BLaER1 (cell line): ENCODE measurements at regions not wholly inside any gene's neighbourhood (a gene's known extent, or its start where the extent isn't known, plus 50 kb on each side); places are given as distances from the start of the nearest gene placed in this dataset.

Source experiments
- H3K27ac ChIP-seq: shearing (Covaris generic); formaldehyde crosslinking; 2 replicates; pipeline ENCODE4 v1.8.1; 2022
- H3K27me3 ChIP-seq: shearing (Covaris generic); formaldehyde crosslinking; 2 replicates; pipeline ENCODE4 v1.8.1; 2022
- H3K36me3 ChIP-seq: shearing (Covaris generic); formaldehyde crosslinking; 2 replicates; pipeline ENCODE4 v1.8.1; 2022
- H3K4me1 ChIP-seq: shearing (Covaris generic); formaldehyde crosslinking; 2 replicates; pipeline ENCODE4 v1.8.1; 2022
- H3K4me2 ChIP-seq: shearing (Covaris generic); formaldehyde crosslinking; 2 replicates; pipeline ENCODE4 v1.8.1; 2022
- H3K4me3 ChIP-seq: shearing (Covaris generic); formaldehyde crosslinking; 2 replicates; pipeline ENCODE4 v1.8.1; 2022
- H3K9ac ChIP-seq: shearing (Covaris generic); formaldehyde crosslinking; 2 replicates; pipeline ENCODE4 v1.8.1; 2022
- H3K9me3 ChIP-seq: shearing (Covaris generic); formaldehyde crosslinking; 2 replicates; pipeline ENCODE4 v1.8.1; 2022
- H4K20me1 ChIP-seq: shearing (Covaris generic); formaldehyde crosslinking; 2 replicates; pipeline ENCODE4 v1.8.1; 2022
- Cebpa-rat ChIP-seq: shearing (Covaris generic); IDR thresholded peaks from 2 replicates; pipeline ENCODE4 v1.8.1; 2022

GRCh38 chr10:37584643-37585042, 272.8 kb downstream of the ZNF248 start:
- no peak overlapping the region for H3K27ac ChIP-seq
- H3K4me3 ChIP-seq, result no peak overlapping the region
- TF ChIP-seq Cebpa-rat, result no peak
- no peak overlapping the region for H3K4me2 ChIP-seq
- H3K27me3 ChIP-seq, result no peaks in the 10 kb centered on the region
- no peaks in the 10 kb centered on the region for H3K4me1 ChIP-seq
- no peaks in the 10 kb centered on the region for H3K36me3 ChIP-seq
- no peak overlapping the region for H3K9ac ChIP-seq
- no peaks in the 10 kb centered on the region for H3K9me3 ChIP-seq
- no peaks in the 10 kb centered on the region for H4K20me1 ChIP-seq

DNA sequence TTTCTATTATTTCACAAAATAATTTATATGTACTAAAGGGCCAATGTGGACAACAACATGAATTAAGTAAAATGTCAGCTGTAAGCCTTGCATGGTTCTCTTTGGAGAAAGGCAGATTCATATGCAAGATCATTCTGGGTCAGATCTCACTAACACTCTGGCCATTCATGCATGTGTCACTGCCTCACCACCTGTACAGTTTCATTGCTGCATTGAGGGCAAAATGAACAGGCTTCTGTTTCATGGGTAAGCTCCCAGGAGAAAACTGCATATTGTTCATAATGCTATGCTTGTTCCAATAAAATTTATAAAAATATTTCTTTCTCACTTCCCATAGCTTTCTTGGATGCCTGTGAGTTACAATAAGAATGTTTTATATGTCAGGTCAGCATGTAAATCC, 275.2 kb downstream of the ZNF248 start:
- Histone ChIP-seq H4K20me1 (no peaks in the 10 kb centered on the region), H3K4me2 (no peak overlapping the region), H3K36me3 (no peaks in the 10 kb centered on the region), H3K27ac (no peak overlapping the region), H3K9me3 (no peaks in the 10 kb centered on the region), H3K9ac (no peak overlapping the region), H3K27me3 (no peaks in the 10 kb centered on the region), H3K4me3 (no peak overlapping the region), H3K4me1 (no peaks in the 10 kb centered on the region)
- TF ChIP-seq Cebpa-rat, result no peak

DNA sequence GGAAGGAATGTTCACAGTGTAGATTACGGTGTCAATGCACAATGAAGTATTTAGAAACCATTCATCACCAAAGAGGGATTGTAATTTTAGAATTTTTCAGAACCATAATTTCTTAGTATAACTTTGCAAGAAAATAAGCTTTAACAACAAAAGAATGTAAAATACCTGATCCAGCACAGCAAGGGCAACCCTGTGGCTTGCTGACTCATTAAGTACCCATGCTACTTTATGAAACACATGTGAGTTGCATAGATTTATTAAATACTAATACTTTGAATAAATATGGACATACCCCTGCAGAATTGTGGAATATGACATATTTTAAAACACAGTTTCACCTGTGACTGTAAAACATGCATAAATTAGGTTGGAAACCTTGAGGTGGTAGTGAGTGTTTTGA, 281.3 kb downstream of the ZNF248 start:
- no peak overlapping the region for H3K4me3 ChIP-seq
- H3K27me3 ChIP-seq, result no peaks in the 10 kb centered on the region
- no peak overlapping the region for H3K9ac ChIP-seq
- TF ChIP-seq Cebpa-rat, result no peak
- no peaks in the 10 kb centered on the region for H3K36me3 ChIP-seq
- no peaks in the 10 kb centered on the region for H4K20me1 ChIP-seq
- H3K4me2 ChIP-seq, result no peak overlapping the region
- H3K27ac ChIP-seq, result no peak overlapping the region
- H3K4me1 ChIP-seq, result no peaks in the 10 kb centered on the region
- no peaks in the 10 kb centered on the region for H3K9me3 ChIP-seq

DNA sequence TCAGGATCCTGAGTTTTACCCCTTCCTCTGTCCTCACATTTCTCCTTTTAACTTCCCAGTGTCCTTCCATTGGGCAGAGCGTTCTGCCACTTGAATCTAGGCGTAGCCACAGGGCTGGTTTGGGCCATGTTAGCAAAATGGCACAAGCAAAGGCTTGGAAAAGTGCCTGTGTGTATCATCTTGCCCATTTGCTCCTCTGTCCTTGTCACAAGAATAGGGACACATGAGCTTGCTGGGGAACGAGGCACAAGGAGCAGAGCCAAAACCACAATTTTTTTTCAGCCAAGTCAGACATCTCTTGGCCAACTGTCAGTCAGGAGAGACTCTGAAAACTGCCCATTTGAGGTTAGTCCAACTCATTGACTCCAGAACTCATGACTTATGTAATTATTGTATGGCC, 285.2 kb downstream of the ZNF248 start:
- Histone ChIP-seq H3K4me2 (no peak overlapping the region), H3K9me3 (no peaks in the 10 kb centered on the region), H4K20me1 (no peaks in the 10 kb centered on the region), H3K27me3 (no peaks in the 10 kb centered on the region), H3K36me3 (no peaks in the 10 kb centered on the region), H3K4me1 (no peaks in the 10 kb centered on the region), H3K4me3 (no peak overlapping the region), H3K27ac (no peak overlapping the region), H3K9ac (no peak overlapping the region)
- no peak for TF ChIP-seq Cebpa-rat

DNA sequence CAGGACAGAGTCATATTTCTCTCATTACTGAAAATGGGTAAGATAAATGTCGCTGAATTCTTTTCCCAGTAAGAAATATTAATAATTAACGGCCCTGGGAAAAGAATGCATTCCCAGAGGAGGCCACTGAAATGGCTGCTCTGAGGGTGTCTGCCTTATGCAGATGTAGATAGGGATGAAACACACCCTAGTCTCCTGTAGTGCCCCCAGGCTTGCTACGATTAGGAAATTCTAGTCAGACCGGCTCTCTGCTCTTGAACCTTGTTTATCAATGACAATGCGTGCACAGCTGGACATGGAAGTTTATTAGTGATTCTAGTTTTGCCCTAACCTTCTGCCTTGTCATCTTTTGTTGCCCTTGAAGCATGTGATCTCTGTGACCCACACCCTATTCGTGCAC, 291.1 kb downstream of the ZNF248 start:
- Histone ChIP-seq H3K4me3 (no peak overlapping the region), H3K4me2 (no peak overlapping the region), H4K20me1 (no peaks in the 10 kb centered on the region), H3K9me3 (no peaks in the 10 kb centered on the region), H3K36me3 (no peaks in the 10 kb centered on the region), H3K4me1 (no peaks in the 10 kb centered on the region), H3K27ac (no peak overlapping the region), H3K9ac (no peak overlapping the region), H3K27me3 (no peaks in the 10 kb centered on the region)
- TF ChIP-seq Cebpa-rat, result no peak

DNA sequence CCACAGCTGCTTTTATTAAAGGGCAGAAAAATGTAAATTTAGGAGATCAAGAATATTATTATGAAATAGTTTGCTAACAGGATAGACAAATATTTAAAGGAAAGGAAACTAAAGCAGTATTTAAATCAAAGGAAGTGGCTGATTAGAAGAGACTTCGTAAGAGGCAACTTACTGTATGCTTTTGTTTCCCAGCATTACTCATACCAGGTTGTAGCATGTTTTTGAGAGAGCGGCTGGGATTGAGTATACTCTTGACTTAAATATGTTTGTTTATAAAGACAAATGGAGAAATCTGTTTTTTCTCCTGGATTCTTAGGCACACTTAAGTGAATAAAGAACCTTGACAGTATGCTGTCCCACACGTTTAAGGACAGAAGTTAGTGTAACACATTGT, 293.7 kb downstream of the ZNF248 start:
- H3K27me3 ChIP-seq, result no peaks in the 10 kb centered on the region
- no peak overlapping the region for H3K4me3 ChIP-seq
- H3K4me2 ChIP-seq, result no peak overlapping the region
- TF ChIP-seq Cebpa-rat, result no peak
- no peaks in the 10 kb centered on the region for H3K4me1 ChIP-seq
- H4K20me1 ChIP-seq, result no peaks in the 10 kb centered on the region
- H3K27ac ChIP-seq, result no peak overlapping the region
- H3K36me3 ChIP-seq, result no peaks in the 10 kb centered on the region
- no peaks in the 10 kb centered on the region for H3K9me3 ChIP-seq
- no peak overlapping the region for H3K9ac ChIP-seq

DNA sequence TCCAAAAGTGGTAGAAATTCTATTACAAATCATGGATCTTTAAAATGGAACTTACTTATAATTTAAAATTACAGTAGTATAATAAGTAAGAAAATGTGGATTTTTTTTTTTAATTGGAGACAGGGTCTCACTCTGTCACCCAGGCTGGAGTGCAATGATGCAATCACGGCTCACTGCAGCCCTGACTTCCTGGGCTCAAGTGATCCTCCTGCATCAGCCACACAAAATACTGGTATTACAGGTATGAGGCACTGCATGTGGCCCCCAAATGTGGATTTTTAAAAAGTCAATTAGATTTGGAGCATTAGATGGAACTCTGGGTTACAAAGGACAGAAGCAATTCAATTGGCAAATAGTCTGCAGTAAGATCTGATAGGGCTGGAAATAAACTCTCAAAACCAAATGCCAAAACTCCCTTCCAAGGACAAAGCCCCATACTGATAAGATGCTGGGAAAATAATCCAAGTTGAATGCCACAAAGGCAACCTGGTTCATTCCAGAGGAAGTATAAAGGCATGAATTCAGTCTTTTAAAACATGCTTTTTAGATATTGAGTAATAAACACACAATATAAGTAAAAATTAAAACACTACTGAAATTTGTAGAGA, 294.2 kb downstream of the ZNF248 start:
- Histone ChIP-seq H3K4me3 (no peak overlapping the region), H3K27me3 (no peaks in the 10 kb centered on the region), H3K36me3 (no peaks in the 10 kb centered on the region), H3K9ac (no peak overlapping the region), H3K27ac (no peak overlapping the region), H3K9me3 (no peaks in the 10 kb centered on the region), H3K4me2 (no peak overlapping the region), H4K20me1 (no peaks in the 10 kb centered on the region), H3K4me1 (no peaks in the 10 kb centered on the region)
- TF ChIP-seq Cebpa-rat, result no peak

DNA sequence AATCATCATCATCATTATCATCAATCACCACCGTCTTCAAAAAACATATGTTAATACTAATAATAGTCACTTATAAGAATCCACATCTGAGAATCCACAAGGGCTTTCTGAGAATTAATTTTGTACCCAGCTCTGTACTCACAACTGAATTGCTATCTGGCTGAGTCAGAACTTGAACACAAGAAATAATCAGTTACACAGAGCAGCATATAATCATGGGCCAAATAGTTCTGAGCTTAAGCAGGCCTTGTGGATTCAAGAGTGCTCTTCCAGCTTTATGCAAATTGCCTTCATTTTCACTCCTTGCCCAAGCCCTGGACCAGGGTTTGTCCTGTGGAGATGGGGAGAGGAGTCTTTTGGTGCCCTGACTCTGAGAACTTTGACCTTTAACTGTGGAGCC, 304.5 kb downstream of the ZNF248 start:
- Histone ChIP-seq H3K4me1 (no peaks in the 10 kb centered on the region), H3K9ac (no peak overlapping the region), H3K4me2 (no peak overlapping the region), H3K27me3 (no peaks in the 10 kb centered on the region), H3K9me3 (no peaks in the 10 kb centered on the region), H3K36me3 (no peaks in the 10 kb centered on the region), H3K4me3 (no peak overlapping the region), H4K20me1 (no peaks in the 10 kb centered on the region), H3K27ac (no peak overlapping the region)
- no peak for TF ChIP-seq Cebpa-rat

- H3K36me3 ChIP-seq, result no peaks in the 10 kb centered on the region
- H3K27ac ChIP-seq, result no peak overlapping the region
- H3K9me3 ChIP-seq, result no peaks in the 10 kb centered on the region
- H3K4me1 ChIP-seq, result no peaks in the 10 kb centered on the region
- H4K20me1 ChIP-seq, result no peaks in the 10 kb centered on the region
- no peak overlapping the region for H3K4me3 ChIP-seq
- H3K27me3 ChIP-seq, result no peaks in the 10 kb centered on the region
- no peak overlapping the region for H3K4me2 ChIP-seq
- H3K9ac ChIP-seq, result no peak overlapping the region
- TF ChIP-seq Cebpa-rat, result no peak
Measured at GRCh38 chr10:37549054-37549453, 308.4 kb downstream of the ZNF248 start.

DNA sequence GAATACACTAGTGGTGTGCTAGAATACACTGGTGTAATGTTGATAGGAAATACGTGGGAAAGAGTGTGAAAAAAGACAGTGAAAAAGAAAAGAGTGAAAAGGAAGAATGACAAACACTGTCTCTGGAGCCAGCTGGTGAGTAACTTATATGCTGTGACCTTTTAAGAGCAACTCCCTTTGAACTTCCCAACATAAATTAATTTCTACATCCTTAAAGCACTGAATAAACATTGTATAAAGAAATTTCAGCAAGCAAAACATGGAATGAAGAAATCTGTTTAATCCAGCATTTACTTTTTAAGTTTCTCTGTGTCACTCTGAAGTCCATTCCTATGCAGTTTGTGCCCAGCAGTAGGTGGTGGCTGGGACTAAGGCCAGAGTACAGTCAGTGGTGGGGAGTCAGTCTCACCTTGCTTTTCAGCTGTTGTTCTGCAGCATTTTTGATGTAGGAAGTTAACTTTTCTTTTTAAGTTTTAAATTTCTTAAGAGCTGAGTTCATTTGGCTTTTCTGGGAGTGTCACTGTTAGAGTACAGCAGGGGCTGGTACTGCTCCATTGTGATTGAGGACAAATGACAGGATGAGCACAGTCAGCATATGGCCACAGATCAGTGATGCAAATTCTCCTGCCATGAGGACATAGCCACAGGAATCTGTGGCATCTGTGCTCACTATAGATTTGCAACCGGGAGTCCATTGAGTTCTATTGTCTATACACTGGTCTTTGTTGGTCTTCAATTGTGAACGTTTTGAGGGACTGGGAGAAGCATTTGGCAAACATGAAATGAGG, 321.8 kb downstream of the ZNF248 start:
- Histone ChIP-seq H3K27ac (no peak overlapping the region), H3K36me3 (no peaks in the 10 kb centered on the region), H3K27me3 (no peaks in the 10 kb centered on the region), H4K20me1 (no peaks in the 10 kb centered on the region), H3K9me3 (peaks cover 6% of the 10 kb centered on the region; the same call in 1 of the 2 replicates), H3K4me3 (no peak overlapping the region), H3K9ac (no peak overlapping the region), H3K4me2 (no peak overlapping the region), H3K4me1 (no peaks in the 10 kb centered on the region)
- TF ChIP-seq Cebpa-rat, result no peak
